WTC11 (cell line): ENCODE measurements at regions not wholly inside any gene's neighbourhood (a gene's known extent, or its start where the extent isn't known, plus 50 kb on each side); places are given as distances from the start of the nearest gene placed in this dataset.

Experiments used
- CBFB ChIP-seq: sonication (generic); formaldehyde crosslinking; IDR thresholded peaks from 2 replicates; pipeline ENCODE4 v1.8.1; 2022; ENCODE audit warnings: mild to moderate bottlenecking, low read depth, missing genetic modification reagents
- KAT7 ChIP-seq: sonication (generic); formaldehyde crosslinking; IDR thresholded peaks from 2 replicates; pipeline ENCODE4 v1.8.1; 2023; ENCODE audit warnings: missing genetic modification reagents, mild to moderate bottlenecking, borderline replicate concordance
- TCF7 ChIP-seq: sonication (generic); formaldehyde crosslinking; IDR thresholded peaks from 2 replicates; pipeline ENCODE4 v1.8.0; 2022; ENCODE audit warnings: mild to moderate bottlenecking, low read depth, missing genetic modification reagents, moderate library complexity
- ZNF396 ChIP-seq: fragments of 250-450 bp; sonication (Bioruptor Pico); IDR thresholded peaks from 2 replicates; pipeline ENCODE4 v1.8.0; 2021; ENCODE audit warnings: mild to moderate bottlenecking, moderate library complexity, borderline replicate concordance
- TF ChIP-seq, protein P1 (sequence below): fragments of 200-600 bp; IDR thresholded peaks from 2 replicates; pipeline ENCODE4 v1.8.0; 2022; ENCODE audit warnings: antibody characterized with exemption
- TF ChIP-seq, protein P2 (sequence below): sonication (generic); formaldehyde crosslinking; IDR thresholded peaks from 2 replicates; pipeline ENCODE4 v1.8.1; 2023; ENCODE audit warnings: mild to moderate bottlenecking, missing genetic modification reagents, moderate library complexity
- TF ChIP-seq, protein P3 (sequence below): sonication (generic); formaldehyde crosslinking; IDR thresholded peaks from 2 replicates; pipeline ENCODE4 v1.8.1; 2023; ENCODE audit warnings: mild to moderate bottlenecking, missing genetic modification reagents
- TF ChIP-seq, protein P4 (sequence below): sonication (generic); formaldehyde crosslinking; IDR thresholded peaks from 2 replicates; pipeline ENCODE4 v1.8.1; 2022; ENCODE audit warnings: low read depth, missing genetic modification reagents, borderline replicate concordance

DNA sequence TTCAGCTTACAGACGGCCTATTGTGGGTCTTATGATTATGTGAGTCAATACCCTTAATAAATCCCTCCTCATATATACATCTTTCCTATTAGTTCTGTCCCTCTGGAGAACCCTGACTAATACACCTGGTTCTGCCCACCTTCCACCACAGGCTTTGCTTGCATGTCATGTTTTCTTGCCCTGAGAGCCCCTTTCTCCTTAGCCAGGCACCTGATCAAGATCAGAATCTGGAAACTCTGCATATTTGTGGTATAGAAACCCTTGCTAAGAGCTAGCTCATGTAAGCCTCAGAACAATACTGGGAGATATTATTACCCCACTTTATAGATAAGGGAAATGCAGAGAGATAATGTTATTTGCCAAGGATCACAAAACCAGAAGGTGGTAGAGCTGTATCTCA is 52.9 kb upstream of the JDP2 start:
- TF ChIP-seq, protein P1, sequence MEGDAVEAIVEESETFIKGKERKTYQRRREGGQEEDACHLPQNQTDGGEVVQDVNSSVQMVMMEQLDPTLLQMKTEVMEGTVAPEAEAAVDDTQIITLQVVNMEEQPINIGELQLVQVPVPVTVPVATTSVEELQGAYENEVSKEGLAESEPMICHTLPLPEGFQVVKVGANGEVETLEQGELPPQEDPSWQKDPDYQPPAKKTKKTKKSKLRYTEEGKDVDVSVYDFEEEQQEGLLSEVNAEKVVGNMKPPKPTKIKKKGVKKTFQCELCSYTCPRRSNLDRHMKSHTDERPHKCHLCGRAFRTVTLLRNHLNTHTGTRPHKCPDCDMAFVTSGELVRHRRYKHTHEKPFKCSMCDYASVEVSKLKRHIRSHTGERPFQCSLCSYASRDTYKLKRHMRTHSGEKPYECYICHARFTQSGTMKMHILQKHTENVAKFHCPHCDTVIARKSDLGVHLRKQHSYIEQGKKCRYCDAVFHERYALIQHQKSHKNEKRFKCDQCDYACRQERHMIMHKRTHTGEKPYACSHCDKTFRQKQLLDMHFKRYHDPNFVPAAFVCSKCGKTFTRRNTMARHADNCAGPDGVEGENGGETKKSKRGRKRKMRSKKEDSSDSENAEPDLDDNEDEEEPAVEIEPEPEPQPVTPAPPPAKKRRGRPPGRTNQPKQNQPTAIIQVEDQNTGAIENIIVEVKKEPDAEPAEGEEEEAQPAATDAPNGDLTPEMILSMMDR, result no peak
- no peak for TF ChIP-seq ZNF396 (CRISPR knock-in tag)
- TF ChIP-seq, protein P2, sequence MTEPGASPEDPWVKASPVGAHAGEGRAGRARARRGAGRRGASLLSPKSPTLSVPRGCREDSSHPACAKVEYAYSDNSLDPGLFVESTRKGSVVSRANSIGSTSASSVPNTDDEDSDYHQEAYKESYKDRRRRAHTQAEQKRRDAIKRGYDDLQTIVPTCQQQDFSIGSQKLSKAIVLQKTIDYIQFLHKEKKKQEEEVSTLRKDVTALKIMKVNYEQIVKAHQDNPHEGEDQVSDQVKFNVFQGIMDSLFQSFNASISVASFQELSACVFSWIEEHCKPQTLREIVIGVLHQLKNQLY (CRISPR knock-in tag), result no peak
- TF ChIP-seq, protein P3, sequence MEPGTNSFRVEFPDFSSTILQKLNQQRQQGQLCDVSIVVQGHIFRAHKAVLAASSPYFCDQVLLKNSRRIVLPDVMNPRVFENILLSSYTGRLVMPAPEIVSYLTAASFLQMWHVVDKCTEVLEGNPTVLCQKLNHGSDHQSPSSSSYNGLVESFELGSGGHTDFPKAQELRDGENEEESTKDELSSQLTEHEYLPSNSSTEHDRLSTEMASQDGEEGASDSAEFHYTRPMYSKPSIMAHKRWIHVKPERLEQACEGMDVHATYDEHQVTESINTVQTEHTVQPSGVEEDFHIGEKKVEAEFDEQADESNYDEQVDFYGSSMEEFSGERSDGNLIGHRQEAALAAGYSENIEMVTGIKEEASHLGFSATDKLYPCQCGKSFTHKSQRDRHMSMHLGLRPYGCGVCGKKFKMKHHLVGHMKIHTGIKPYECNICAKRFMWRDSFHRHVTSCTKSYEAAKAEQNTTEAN (CRISPR knock-in tag), result no peak
- TF ChIP-seq TCF7 (CRISPR knock-in tag), result no peak
- TF ChIP-seq CBFB (CRISPR knock-in tag), result no peak
- TF ChIP-seq KAT7 (CRISPR knock-in tag), result no peak
- TF ChIP-seq, protein P4, sequence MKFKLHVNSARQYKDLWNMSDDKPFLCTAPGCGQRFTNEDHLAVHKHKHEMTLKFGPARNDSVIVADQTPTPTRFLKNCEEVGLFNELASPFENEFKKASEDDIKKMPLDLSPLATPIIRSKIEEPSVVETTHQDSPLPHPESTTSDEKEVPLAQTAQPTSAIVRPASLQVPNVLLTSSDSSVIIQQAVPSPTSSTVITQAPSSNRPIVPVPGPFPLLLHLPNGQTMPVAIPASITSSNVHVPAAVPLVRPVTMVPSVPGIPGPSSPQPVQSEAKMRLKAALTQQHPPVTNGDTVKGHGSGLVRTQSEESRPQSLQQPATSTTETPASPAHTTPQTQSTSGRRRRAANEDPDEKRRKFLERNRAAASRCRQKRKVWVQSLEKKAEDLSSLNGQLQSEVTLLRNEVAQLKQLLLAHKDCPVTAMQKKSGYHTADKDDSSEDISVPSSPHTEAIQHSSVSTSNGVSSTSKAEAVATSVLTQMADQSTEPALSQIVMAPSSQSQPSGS (CRISPR knock-in tag), result no peak
